H1 (cell line): ENCODE measurements at regions not wholly inside any gene's neighbourhood (a gene's known extent, or its start where the extent isn't known, plus 50 kb on each side); places are given as distances from the start of the nearest gene placed in this dataset.

ENCODE experiments used
- ATF2 ChIP-seq: IDR thresholded peaks from 2 replicates; pipeline ENCODE4 v1.6.1; 2012; ENCODE audit warnings: low read length, inconsistent platforms
- CHD2 ChIP-seq: IDR thresholded peaks from 2 replicates; pipeline ENCODE4 v1.6.1; 2012; ENCODE audit warnings: low read length, improper control_type of control experiment
- CTCF ChIP-seq, 3 experiments: IDR thresholded peaks; 1 replicate in 2 of 3; 2 replicates in 1 of 3; pipeline versions ENCODE4 v1.5.1 to v1.6.1; 2011; ENCODE audit warnings: low read length in 3 of 3, mild to moderate bottlenecking in 3 of 3, inconsistent platforms in 2 of 3, low read depth in 1 of 3, moderate library complexity in 1 of 3; ENCODE audit not compliant: insufficient read depth in 1 of 3; ENCODE audit errors: control extremely low read depth in 1 of 3
- EZH2 ChIP-seq: fragments of 200-600 bp; sonication (generic); IDR thresholded peaks from 2 replicates; pipeline ENCODE4 v1.7.1; 2012; ENCODE audit warnings: low read depth, mild to moderate bottlenecking, moderate library complexity, low read length, inconsistent platforms; ENCODE audit not compliant: severe bottlenecking
- FOSL1 ChIP-seq: IDR thresholded peaks from 2 replicates; pipeline ENCODE4 v1.6.1; 2011; ENCODE audit warnings: mild to moderate bottlenecking, low read depth, low read length, moderate library complexity; ENCODE audit not compliant: insufficient read depth
- GABPA ChIP-seq: IDR thresholded peaks from 2 replicates; pipeline ENCODE4 v1.6.1; 2011; ENCODE audit warnings: mild to moderate bottlenecking, low read length, moderate library complexity, borderline replicate concordance; ENCODE audit not compliant: insufficient read depth
- MAX ChIP-seq: IDR thresholded peaks from 2 replicates; pipeline ENCODE4 v1.6.1; 2012; ENCODE audit warnings: inconsistent platforms
- POLR2A ChIP-seq, 2 experiments: IDR thresholded peaks; 1 replicate in 1 of 2; 2 replicates in 1 of 2; pipeline ENCODE4 v1.6.1; 2011; ENCODE audit warnings: low read depth in 2 of 2, low read length in 2 of 2, mild to moderate bottlenecking in 2 of 2; ENCODE audit errors: control extremely low read depth in 1 of 2
- POLR2AphosphoS5 ChIP-seq: IDR thresholded peaks from 2 replicates; pipeline ENCODE4 v1.6.1; 2011; ENCODE audit warnings: low read depth, low read length
- SIRT6 ChIP-seq: IDR thresholded peaks from one replicate; pipeline ENCODE4 v1.7.1; 2012; ENCODE audit warnings: low read length, inconsistent platforms
- TEAD4 ChIP-seq: IDR thresholded peaks from 2 replicates; pipeline ENCODE4 v1.6.1; 2012; ENCODE audit warnings: low read depth, low read length, inconsistent platforms, mixed read lengths
- YY1 ChIP-seq: IDR thresholded peaks from 2 replicates; pipeline ENCODE4 v1.6.1; 2011; ENCODE audit warnings: low read depth, mild to moderate bottlenecking, low read length

- TF ChIP-seq CTCF (IDR thresholded peaks at IDR 0.05; ENCODE audit: control extremely low read depth in 1 of 3, insufficient read depth in 1 of 3, low read depth in 1 of 3, low read length in 3 of 3) (no peak), POLR2A (IDR thresholded peaks at IDR 0.05; ENCODE audit: control extremely low read depth in 1 of 2, low read depth in 2 of 2, low read length in 2 of 2) (no peak), ATF2 (no peak), FOSL1 (no peak), MAX (no peak), CHD2 (no peak), YY1 (no peak), TEAD4 (no peak), GABPA (no peak), SIRT6 (no peak), POLR2AphosphoS5 (no peak), EZH2 (no peak)
Observed at GRCh38 chr3:182697345-182697919, 95.9 kb upstream of the ATP11B start.
